ENCODE measurements at regions not wholly inside any gene's neighbourhood (a gene's known extent, or its start where the extent isn't known, plus 50 kb on each side); places are given as distances from the start of the nearest gene placed in this dataset.

DNA sequence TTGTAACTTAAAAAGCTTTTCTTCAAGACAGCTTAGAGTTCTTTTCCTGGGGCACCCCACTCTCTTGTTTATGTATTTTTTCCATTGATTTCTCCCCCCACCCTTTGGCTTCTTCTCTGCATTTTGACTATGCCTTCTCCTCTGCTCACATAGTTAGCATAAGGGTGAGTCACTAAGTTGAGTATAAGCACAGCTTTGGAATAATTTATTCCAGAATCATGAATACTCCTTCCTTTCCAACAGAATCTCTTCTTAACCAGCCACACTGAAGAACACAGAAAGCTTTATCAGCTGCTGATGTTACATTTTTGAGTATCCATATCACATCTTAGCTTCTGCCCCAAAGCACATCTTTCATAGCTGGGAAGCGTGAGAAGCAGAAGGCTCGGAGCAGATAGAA is 449.5 kb upstream of the MKI67 start:
- TF ChIP-seq, protein P1, sequence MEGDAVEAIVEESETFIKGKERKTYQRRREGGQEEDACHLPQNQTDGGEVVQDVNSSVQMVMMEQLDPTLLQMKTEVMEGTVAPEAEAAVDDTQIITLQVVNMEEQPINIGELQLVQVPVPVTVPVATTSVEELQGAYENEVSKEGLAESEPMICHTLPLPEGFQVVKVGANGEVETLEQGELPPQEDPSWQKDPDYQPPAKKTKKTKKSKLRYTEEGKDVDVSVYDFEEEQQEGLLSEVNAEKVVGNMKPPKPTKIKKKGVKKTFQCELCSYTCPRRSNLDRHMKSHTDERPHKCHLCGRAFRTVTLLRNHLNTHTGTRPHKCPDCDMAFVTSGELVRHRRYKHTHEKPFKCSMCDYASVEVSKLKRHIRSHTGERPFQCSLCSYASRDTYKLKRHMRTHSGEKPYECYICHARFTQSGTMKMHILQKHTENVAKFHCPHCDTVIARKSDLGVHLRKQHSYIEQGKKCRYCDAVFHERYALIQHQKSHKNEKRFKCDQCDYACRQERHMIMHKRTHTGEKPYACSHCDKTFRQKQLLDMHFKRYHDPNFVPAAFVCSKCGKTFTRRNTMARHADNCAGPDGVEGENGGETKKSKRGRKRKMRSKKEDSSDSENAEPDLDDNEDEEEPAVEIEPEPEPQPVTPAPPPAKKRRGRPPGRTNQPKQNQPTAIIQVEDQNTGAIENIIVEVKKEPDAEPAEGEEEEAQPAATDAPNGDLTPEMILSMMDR (IDR thresholded peaks at IDR 0.05): no peak
- TF ChIP-seq POLR2A (IDR thresholded peaks at IDR 0.05): no peak
